Thyroid gland (tissue), 4 donors: ENCODE measurements at regions not wholly inside any gene's neighbourhood (a gene's known extent, or its start where the extent isn't known, plus 50 kb on each side); places are given as distances from the start of the nearest gene placed in this dataset.

Experiments used
- POLR2A ChIP-seq, 2 donors: fragments of 450-650 bp; IDR thresholded peaks; one replicate each; pipeline ENCODE4 v1.6.1; 2017; ENCODE audit warnings: antibody characterized with exemption in 2 of 2, mild to moderate bottlenecking in 2 of 2, moderate library complexity in 1 of 2
- TF ChIP-seq, protein P1 (sequence below), 6 experiments: fragments of 200-600 bp in 3 of 6; fragments of 450-650 bp in 3 of 6; sonication (generic) in 3 of 6; IDR thresholded peaks; one replicate each; pipeline ENCODE4 v1.5.1; 2016 to 2019; ENCODE audit warnings: antibody characterized with exemption in 6 of 6, mild to moderate bottlenecking in 2 of 6, inconsistent platforms in 1 of 6, moderate library complexity in 1 of 6

- TF ChIP-seq, protein P1, sequence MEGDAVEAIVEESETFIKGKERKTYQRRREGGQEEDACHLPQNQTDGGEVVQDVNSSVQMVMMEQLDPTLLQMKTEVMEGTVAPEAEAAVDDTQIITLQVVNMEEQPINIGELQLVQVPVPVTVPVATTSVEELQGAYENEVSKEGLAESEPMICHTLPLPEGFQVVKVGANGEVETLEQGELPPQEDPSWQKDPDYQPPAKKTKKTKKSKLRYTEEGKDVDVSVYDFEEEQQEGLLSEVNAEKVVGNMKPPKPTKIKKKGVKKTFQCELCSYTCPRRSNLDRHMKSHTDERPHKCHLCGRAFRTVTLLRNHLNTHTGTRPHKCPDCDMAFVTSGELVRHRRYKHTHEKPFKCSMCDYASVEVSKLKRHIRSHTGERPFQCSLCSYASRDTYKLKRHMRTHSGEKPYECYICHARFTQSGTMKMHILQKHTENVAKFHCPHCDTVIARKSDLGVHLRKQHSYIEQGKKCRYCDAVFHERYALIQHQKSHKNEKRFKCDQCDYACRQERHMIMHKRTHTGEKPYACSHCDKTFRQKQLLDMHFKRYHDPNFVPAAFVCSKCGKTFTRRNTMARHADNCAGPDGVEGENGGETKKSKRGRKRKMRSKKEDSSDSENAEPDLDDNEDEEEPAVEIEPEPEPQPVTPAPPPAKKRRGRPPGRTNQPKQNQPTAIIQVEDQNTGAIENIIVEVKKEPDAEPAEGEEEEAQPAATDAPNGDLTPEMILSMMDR (IDR thresholded peaks at IDR 0.05): no peak
- no peak for TF ChIP-seq POLR2A (IDR thresholded peaks at IDR 0.05)
These were observed 386.6 kb upstream of the KLHL29 start for GRCh38 chr2:22998359-22998758.
